ENCODE measurements at regions not wholly inside any gene's neighbourhood (a gene's known extent, or its start where the extent isn't known, plus 50 kb on each side); places are given as distances from the start of the nearest gene placed in this dataset.

DNA sequence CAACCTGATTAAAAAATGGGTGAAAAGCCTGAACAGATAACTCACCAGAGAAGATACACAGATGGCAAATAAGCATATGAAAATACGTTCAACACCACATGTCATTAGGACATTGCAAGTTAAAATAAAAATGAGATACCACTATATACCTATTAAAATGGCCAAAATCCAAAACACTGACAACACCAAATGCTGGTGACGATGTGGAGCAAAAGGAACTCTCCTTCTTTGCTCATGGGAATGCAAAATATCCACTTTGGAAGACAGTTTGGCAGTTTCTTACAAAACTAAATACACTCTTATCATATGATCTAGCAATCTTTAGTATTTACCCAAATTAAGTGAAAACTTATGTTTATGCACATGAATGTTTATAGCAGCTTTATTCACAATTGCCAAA lies 100.5 kb upstream of the ARID1B start:
- TF ChIP-seq, protein P1, sequence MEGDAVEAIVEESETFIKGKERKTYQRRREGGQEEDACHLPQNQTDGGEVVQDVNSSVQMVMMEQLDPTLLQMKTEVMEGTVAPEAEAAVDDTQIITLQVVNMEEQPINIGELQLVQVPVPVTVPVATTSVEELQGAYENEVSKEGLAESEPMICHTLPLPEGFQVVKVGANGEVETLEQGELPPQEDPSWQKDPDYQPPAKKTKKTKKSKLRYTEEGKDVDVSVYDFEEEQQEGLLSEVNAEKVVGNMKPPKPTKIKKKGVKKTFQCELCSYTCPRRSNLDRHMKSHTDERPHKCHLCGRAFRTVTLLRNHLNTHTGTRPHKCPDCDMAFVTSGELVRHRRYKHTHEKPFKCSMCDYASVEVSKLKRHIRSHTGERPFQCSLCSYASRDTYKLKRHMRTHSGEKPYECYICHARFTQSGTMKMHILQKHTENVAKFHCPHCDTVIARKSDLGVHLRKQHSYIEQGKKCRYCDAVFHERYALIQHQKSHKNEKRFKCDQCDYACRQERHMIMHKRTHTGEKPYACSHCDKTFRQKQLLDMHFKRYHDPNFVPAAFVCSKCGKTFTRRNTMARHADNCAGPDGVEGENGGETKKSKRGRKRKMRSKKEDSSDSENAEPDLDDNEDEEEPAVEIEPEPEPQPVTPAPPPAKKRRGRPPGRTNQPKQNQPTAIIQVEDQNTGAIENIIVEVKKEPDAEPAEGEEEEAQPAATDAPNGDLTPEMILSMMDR (IDR thresholded peaks at IDR 0.05; ENCODE audit: insufficient read depth, low read length) = no peak
- no peak for TF ChIP-seq SPI1 (IDR thresholded peaks at IDR 0.05; ENCODE audit: borderline replicate concordance, low read depth)
